HEK293T (cell line): ENCODE measurements at regions not wholly inside any gene's neighbourhood (a gene's known extent, or its start where the extent isn't known, plus 50 kb on each side); places are given as distances from the start of the nearest gene placed in this dataset.

Source experiments
- ARNT ChIP-seq: fragments of 450-650 bp; IDR thresholded peaks from 2 replicates; pipeline ENCODE4 v1.6.1; 2017; ENCODE audit warnings: mild to moderate bottlenecking
- BHLHE40 ChIP-seq: fragments of 450-650 bp; IDR thresholded peaks from 2 replicates; pipeline ENCODE4 v1.6.1; 2016; ENCODE audit warnings: mild to moderate bottlenecking, moderate library complexity, borderline replicate concordance
- ELF4 ChIP-seq: fragments of 450-650 bp; IDR thresholded peaks from 2 replicates; pipeline ENCODE4 v1.6.1; 2017; ENCODE audit warnings: antibody characterized with exemption
- FOXA1 ChIP-seq: fragments of 450-650 bp; IDR thresholded peaks from 2 replicates; pipeline ENCODE4 v1.6.1; 2016; ENCODE audit warnings: mild to moderate bottlenecking
- FOXK2 ChIP-seq: fragments of 450-650 bp; IDR thresholded peaks from 2 replicates; pipeline ENCODE4 v1.6.1; 2016; ENCODE audit warnings: mild to moderate bottlenecking
- FOXM1 ChIP-seq: fragments of 450-650 bp; IDR thresholded peaks from 2 replicates; pipeline ENCODE4 v1.6.1; 2017; ENCODE audit warnings: mild to moderate bottlenecking, borderline replicate concordance
- LEF1 ChIP-seq: fragments of 450-650 bp; IDR thresholded peaks from 2 replicates; pipeline ENCODE4 v1.6.1; 2017; ENCODE audit warnings: mild to moderate bottlenecking, borderline replicate concordance
- NFRKB ChIP-seq: fragments of 450-650 bp; IDR thresholded peaks from 2 replicates; pipeline ENCODE4 v1.6.1; 2016; ENCODE audit warnings: mild to moderate bottlenecking, moderate library complexity
- SP1 ChIP-seq: fragments of 450-650 bp; IDR thresholded peaks from 2 replicates; pipeline ENCODE4 v1.6.1; 2017
- SUZ12 ChIP-seq: fragments of 450-650 bp; IDR thresholded peaks from 2 replicates; pipeline ENCODE4 v1.6.1; 2016; ENCODE audit warnings: mild to moderate bottlenecking
- TARDBP ChIP-seq: fragments of 450-650 bp; IDR thresholded peaks from 2 replicates; pipeline ENCODE4 v1.6.1; 2016
- ZNF384 ChIP-seq: fragments of 450-650 bp; IDR thresholded peaks from 2 replicates; pipeline ENCODE4 v1.6.1; 2016
- TF ChIP-seq, protein P1 (sequence below): fragments of 450-650 bp; IDR thresholded peaks from 2 replicates; pipeline ENCODE4 v1.6.1; 2016

DNA sequence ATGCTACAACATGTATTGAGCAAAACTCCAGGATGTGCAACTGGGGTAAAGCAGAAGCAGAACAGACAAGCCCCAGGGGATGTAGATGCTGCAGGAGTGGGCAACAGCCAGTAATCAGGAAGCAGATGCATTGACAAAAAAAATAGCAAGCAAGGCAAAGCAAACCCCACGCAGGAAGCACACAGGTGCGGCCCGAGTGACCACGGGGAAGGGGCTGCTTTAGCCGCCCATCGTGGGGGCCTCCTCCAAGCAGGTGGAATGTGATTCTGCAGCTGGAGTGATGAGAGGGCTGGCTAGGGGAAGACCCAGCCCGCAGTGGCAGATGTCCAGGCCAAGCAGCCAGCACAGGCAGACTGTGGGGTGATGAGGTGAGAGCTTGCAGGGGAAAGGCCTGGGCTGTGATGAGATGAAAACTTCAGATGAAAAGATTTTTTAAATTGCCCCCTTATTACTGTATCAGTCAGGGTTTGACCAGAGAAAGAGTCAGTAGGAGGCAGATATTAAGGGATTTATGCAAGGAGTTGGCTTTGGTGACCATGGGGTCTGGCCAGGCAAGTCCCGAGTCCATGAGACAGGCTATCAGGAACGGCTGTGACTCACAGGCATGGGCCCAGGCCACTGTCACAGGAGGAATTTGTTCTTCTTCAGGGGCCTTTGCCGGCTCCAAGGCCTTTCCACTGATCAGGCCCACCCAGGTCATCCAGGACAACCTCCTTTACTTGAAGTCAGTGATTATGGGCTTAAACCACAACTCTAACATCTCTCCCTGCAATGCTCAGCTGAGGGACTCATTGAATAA is 207.6 kb downstream of the ANKRD60 start:
- TF ChIP-seq ZNF384 (no peak), SUZ12 (no peak), FOXM1 (no peak), TARDBP (no peak), FOXK2 (no peak), NFRKB (no peak), ARNT (no peak), SP1 (no peak), FOXA1 (no peak), LEF1 (no peak), BHLHE40 (no peak), ELF4 (no peak)
- TF ChIP-seq, protein P1, sequence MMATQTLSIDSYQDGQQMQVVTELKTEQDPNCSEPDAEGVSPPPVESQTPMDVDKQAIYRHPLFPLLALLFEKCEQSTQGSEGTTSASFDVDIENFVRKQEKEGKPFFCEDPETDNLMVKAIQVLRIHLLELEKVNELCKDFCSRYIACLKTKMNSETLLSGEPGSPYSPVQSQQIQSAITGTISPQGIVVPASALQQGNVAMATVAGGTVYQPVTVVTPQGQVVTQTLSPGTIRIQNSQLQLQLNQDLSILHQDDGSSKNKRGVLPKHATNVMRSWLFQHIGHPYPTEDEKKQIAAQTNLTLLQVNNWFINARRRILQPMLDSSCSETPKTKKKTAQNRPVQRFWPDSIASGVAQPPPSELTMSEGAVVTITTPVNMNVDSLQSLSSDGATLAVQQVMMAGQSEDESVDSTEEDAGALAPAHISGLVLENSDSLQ, result no peak
